Left lung (tissue), 4 donors: ENCODE measurements at regions not wholly inside any gene's neighbourhood (a gene's known extent, or its start where the extent isn't known, plus 50 kb on each side); places are given as distances from the start of the nearest gene placed in this dataset.
"Not testable (repeated sequence)": the region's sequence is repeated elsewhere in the genome, so short reads cannot be mapped to it uniquely, and the experiment has no call there.

Experiments used
- ATAC-seq: fragments of 200-7000 bp; cut with Tn5 transposase; one replicate; pipeline ENCODE4 v1.9.1; 2020; ENCODE audit warnings: moderate library complexity
- DNase-seq, 4 donors: peaks; one replicate each; pipeline ENCODE4 v3.0.0-alpha.2; 2013 to 2020
- H3K27ac ChIP-seq, 2 donors: fragments of 200-600 bp; sonication (generic) in 1 of 2; one replicate each; pipeline versions ENCODE4 v1.5.0 to v1.8.0; 2020 to 2021
- H3K27me3 ChIP-seq, 2 donors: fragments of 200-600 bp; sonication (generic) in 1 of 2; one replicate each; pipeline versions ENCODE4 v1.5.0 to v1.8.0; 2020 to 2021
- H3K36me3 ChIP-seq, 2 donors: fragments of 200-600 bp; sonication (generic) in 1 of 2; one replicate each; pipeline versions ENCODE4 v1.5.0 to v1.8.0; 2020 to 2021
- H3K4me1 ChIP-seq, 2 donors: fragments of 200-600 bp; one replicate each; pipeline ENCODE4 v1.8.0; 2021
- H3K4me3 ChIP-seq, 2 donors: fragments of 200-600 bp; sonication (generic) in 1 of 2; one replicate each; pipeline versions ENCODE4 v1.5.0 to v1.8.0; 2020 to 2021; ENCODE audit warnings: mild to moderate bottlenecking in 1 of 2
- H3K9me3 ChIP-seq, 2 donors: fragments of 200-600 bp; sonication (generic) in 1 of 2; one replicate each; pipeline versions ENCODE4 v1.5.0 to v1.8.0; 2020 to 2021
- intact Hi-C, 2 donors: fragments of 100-400 bp; cut with DNase I; formaldehyde crosslinking; loops; one replicate each; pipeline versions ENCODE4 v1.11.2 to v1.14.2; 2022
- TF ChIP-seq, protein P1 (sequence below), 2 donors: fragments of 200-600 bp; sonication (generic) in 1 of 2; IDR thresholded peaks; one replicate each; pipeline versions ENCODE4 v1.5.0 to v1.8.0; 2021; ENCODE audit warnings: antibody characterized with exemption in 2 of 2
- donor health status: DM: no; HTN: yes; CAD: no.
- donor health status: DM: no; HTN: no; CAD: no.

DNA sequence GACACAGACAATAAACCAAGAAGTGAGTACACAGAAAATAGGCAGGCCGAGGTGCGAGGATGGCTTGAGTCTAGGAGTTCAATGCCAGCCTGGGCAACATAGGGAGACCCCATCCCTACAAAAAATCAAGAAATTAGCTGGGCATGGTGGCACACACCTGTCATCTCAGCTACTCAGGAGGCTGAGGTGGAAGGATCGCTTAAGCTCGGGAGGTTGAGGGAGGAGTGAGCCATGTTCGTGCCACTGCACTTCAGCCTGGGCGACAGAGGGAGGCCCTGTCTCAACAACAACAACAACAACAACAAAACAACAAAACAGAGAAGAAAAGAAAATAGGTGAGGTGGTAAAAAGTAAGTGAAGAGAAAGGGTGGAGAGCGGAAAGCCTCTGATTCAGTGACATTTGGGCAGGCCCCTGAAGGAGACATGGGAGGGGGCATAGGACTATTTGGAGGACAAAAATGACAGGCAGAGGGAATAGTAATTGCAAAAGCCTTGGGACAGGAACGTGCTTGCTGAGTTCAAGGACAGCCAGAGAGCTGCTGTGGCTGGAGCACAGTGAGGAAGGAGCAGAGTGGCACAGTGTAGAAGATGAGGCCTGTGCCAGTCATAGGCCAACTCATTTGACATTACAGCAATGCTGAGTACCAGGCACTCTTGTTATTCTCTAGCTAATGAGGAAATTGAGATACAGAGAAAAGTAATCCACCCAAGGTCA is 160.6 kb downstream of the VEGFA start:
- no peaks in the 10 kb centered on the region for H3K27me3 ChIP-seq
- intact Hi-C loops = no loop called here
- no peaks in the 10 kb centered on the region for H3K9me3 ChIP-seq
- no peak overlapping the region for H3K4me3 ChIP-seq
- no peaks in the 10 kb centered on the region for H3K36me3 ChIP-seq
- no peak overlapping the region for H3K27ac ChIP-seq
- DNase-seq = no peak
- TF ChIP-seq, protein P1, sequence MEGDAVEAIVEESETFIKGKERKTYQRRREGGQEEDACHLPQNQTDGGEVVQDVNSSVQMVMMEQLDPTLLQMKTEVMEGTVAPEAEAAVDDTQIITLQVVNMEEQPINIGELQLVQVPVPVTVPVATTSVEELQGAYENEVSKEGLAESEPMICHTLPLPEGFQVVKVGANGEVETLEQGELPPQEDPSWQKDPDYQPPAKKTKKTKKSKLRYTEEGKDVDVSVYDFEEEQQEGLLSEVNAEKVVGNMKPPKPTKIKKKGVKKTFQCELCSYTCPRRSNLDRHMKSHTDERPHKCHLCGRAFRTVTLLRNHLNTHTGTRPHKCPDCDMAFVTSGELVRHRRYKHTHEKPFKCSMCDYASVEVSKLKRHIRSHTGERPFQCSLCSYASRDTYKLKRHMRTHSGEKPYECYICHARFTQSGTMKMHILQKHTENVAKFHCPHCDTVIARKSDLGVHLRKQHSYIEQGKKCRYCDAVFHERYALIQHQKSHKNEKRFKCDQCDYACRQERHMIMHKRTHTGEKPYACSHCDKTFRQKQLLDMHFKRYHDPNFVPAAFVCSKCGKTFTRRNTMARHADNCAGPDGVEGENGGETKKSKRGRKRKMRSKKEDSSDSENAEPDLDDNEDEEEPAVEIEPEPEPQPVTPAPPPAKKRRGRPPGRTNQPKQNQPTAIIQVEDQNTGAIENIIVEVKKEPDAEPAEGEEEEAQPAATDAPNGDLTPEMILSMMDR (IDR thresholded peaks at IDR 0.05) = no peak
- no peak for ATAC-seq
- peaks cover 2 to 18% of the 10 kb centered on the region in 2 donors for H3K4me1 ChIP-seq

DNA sequence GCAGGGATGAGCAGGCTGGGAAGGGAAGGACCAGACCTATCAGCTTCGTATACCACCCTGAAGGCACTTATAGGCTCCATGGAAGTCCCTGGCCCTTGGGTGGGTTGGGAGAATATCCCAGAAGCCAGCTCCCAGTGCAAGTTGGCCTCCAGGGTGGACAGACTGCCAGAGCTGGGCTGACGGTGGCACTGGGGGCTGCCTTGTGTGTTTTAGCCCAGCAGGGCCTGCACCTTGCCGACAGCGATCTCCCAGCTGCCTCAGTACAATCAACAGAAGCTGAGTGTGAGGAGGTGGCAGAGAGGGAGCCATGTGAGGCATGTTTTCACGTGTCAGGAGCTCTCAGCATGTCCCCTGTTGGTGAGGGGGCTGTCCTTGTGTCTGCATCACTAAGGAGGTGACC is 159.5 kb downstream of the VEGFA start:
- intact Hi-C loops = no loop called here
- TF ChIP-seq, protein P1 (IDR thresholded peaks at IDR 0.05) = no peak
- no peak overlapping the region for H3K4me3 ChIP-seq
- no peak overlapping the region for H3K27ac ChIP-seq
- H3K36me3 ChIP-seq = no peaks in the 10 kb centered on the region
- H3K4me1 ChIP-seq = peaks cover 2 to 18% of the 10 kb centered on the region in 2 donors
- no peaks in the 10 kb centered on the region for H3K9me3 ChIP-seq
- no peak for ATAC-seq
- no peak for DNase-seq
- H3K27me3 ChIP-seq = no peaks in the 10 kb centered on the region

DNA sequence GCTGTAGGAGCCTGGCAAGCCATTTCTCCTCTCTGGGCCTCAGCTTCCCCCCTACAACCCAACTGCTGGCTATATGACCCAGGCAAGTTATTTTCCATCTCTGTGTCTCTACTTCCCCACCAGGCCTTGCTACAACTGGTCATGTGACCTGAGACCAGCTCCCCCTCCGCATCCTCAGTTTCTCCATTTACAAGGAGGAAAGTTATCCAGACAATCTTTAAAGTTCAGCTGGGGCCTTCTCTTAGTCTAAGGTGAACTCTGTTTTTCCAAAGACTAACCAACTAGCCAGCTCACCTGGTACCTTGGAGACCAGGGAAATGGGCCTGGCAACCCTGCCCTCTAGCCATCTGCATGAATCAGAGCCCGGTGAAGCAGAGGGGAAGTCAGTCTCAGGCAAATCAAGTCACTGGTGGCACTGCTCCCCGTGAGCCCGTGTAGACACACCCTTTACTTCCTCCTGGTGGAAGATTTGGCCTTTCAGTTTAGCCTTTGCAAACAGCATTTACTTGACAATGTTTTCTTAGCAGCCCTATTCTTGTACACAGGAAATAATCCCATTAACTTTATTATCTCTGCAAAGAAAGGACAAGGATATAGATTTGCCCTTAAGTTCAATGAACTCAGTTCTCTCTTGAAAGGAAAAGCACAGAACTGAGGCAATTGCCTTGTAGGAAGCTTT is 157.7 kb downstream of the VEGFA start:
- H3K4me1 ChIP-seq = peaks cover 2 to 29% of the 10 kb centered on the region in 2 donors
- ATAC-seq (peak; percentile 37), DNase-seq (no peak)
- intact Hi-C loops = no loop called here
- H3K27ac ChIP-seq = no peak overlapping the region
- H3K27me3 ChIP-seq = no peaks in the 10 kb centered on the region
- TF ChIP-seq, protein P1 (IDR thresholded peaks at IDR 0.05) = no peak
- no peak overlapping the region for H3K4me3 ChIP-seq
- H3K9me3 ChIP-seq = no peaks in the 10 kb centered on the region
- H3K36me3 ChIP-seq = no peaks in the 10 kb centered on the region

DNA sequence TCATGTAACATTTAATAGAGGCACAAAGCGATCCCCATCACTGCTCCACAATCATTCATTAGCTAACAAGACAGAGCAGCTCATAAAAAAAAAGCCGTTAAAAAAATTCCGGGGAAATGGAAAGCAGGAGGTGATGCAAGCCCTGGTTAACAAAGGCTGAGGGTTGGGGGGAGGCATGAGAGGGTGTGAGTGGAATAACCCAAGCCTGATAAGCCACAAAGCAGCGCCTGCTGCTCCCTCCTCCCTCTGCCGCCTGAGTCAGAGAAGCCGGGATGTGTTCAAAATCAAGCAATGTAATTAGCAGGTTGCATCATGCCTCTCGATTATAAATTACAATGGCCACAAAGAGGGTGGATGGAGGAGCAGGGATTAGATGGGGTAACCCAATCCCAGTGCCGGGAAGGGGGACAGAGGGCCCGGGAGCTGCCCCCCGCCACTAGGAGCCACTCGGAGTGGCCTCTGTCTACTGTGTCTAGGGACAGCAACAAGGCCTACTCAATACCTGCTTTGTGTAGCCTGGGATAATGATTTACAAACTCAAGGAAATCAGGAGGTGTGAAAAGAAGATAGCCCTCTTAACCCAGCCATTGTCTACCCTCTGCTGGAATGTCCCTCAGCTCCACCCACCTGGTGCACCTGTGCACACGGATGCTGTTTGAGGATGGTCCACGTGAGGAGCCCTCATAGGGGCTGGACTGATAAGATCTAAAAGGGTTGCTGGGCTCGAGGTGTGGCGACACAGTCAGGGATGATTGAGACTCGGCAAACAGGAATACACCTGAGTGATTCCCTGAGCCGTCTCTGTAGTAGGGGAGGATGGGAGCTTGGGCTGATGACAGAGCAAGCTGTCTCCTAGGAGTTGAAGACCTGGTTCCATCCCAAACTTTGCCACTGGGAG is 156.9 kb downstream of the VEGFA start:
- TF ChIP-seq, protein P1 (IDR thresholded peaks at IDR 0.05) = no peak
- intact Hi-C loops = no loop called here
- no peak overlapping the region for H3K27ac ChIP-seq

DNA sequence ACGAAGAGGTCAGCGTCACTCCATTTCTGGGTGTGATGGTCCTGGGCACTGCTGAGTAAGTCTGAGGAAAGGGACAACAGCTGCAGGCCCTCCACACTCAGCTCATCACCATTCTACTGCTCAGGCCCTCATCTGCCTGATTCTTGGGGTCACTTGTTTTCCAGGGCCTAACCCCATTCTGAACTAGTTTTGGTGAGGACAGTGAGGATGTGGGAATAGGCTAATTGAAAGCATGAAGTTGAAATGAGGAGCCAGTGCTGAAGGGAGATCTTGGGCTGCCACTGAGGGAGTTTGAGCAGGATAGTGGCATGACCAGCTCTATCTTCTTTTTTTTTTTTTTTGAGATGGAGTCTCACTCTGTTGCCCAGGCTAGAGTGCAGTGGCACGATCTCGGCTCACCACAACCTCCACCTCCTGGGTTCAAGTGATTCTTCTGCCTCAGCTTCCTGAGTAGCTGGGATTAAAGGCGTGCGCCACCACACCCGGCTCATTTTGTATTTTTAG is 155.7 kb downstream of the VEGFA start:
- H3K27me3 ChIP-seq, intact Hi-C loops, H3K9me3 ChIP-seq, H3K36me3 ChIP-seq, H3K4me3 ChIP-seq, H3K27ac ChIP-seq, ATAC-seq: not testable (repeated sequence)
- peaks cover 2 to 29% of the 10 kb centered on the region in 2 donors for H3K4me1 ChIP-seq
- peak in 2 of 4 donors; percentile 71 to 78 for DNase-seq

More for the DNA sequence above, 156.9 kb downstream of the VEGFA start:
- Histone ChIP-seq H3K4me1 (peaks cover 2 to 29% of the 10 kb centered on the region in 2 donors), H3K9me3 (no peaks in the 10 kb centered on the region), H3K36me3 (no peaks in the 10 kb centered on the region), H3K4me3 (no peak overlapping the region), H3K27me3 (no peaks in the 10 kb centered on the region)
- peak in 3 of 4 donors; percentile 59 to 85 (median 61) for DNase-seq
- ATAC-seq = peak; percentile 85
